ENCODE measurements at regions not wholly inside any gene's neighbourhood (a gene's known extent, or its start where the extent isn't known, plus 50 kb on each side); places are given as distances from the start of the nearest gene placed in this dataset.

DNA sequence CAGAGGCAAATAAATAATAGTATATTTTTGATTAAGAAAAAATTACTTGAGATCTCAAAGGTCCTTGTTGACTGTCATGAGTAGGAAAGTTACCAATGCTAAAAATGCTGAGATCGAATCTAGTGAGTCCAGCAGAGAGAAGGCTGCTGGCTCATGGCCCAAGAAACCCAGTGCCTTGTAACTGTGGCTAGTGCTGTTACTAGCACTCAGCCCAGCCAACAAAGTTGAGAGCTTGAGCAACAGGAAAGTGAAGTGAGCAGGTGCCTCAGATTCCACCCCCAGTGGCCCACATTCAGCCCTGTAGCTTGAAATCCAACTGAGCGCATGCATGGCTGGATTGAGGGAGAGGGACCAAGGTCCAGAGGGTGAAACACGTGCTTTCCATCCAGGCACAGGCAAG lies 398.2 kb downstream of the SHANK2 start:
- Histone ChIP-seq H3K23me2 (ENCODE audit: insufficient read length, low read depth, low read length, poor library complexity, severe bottlenecking) (no peaks in the 10 kb centered on the region), H3K27me3 (ENCODE audit: insufficient read depth, low read length) (no peaks in the 10 kb centered on the region), H3K4me1 (ENCODE audit: insufficient read depth, low read length) (no peaks in the 10 kb centered on the region), H2BK20ac (ENCODE audit: low read depth, low read length, poor library complexity, severe bottlenecking) (no peak overlapping the region), H3K79me1 (ENCODE audit: insufficient read depth, low read depth, low read length, poor library complexity, severe bottlenecking) (no peaks in the 10 kb centered on the region), H2BK15ac (ENCODE audit: low read depth, low read length) (no peak overlapping the region), H4K91ac (ENCODE audit: insufficient read length, low read depth, low read length) (no peak overlapping the region), H3K9me3 (ENCODE audit: control insufficient read depth, low read depth, low read length) (no peaks in the 10 kb centered on the region), H4K20me1 (ENCODE audit: control insufficient read depth, insufficient read depth, insufficient read length) (no peaks in the 10 kb centered on the region), H4K8ac (replicated peaks; ENCODE audit: insufficient read length, low read depth, low read length) (no peak overlapping the region), H3K14ac (ENCODE audit: insufficient read depth, low read length) (no peak overlapping the region; the same call in 1 of the 2 replicates), H3K56ac (ENCODE audit: insufficient read length, low read depth, low read length) (no peak overlapping the region), H3K27ac (ENCODE audit: insufficient read length, low read depth, low read length) (no peak overlapping the region), H3K4ac (ENCODE audit: low read depth, low read length) (no peak overlapping the region), H3K9ac (ENCODE audit: extremely low read depth, insufficient read length, low read length) (no peak overlapping the region), H2BK12ac (ENCODE audit: insufficient read length, low read depth, low read length) (no peak overlapping the region), H2BK120ac (ENCODE audit: low read depth, low read length, poor library complexity, severe bottlenecking) (no peak overlapping the region), H3T11ph (ENCODE audit: low read length) (no peak overlapping the region), H3K18ac (ENCODE audit: insufficient read length, low read depth, low read length) (no peak overlapping the region), H2BK5ac (ENCODE audit: insufficient read length, low read length) (no peak overlapping the region), H3K4me2 (ENCODE audit: insufficient read depth, insufficient read length, low read length) (no peak overlapping the region), H2AK5ac (ENCODE audit: insufficient read length, low read length) (no peak overlapping the region), H3K79me2 (ENCODE audit: insufficient read depth, low read length) (no peaks in the 10 kb centered on the region), H3K23ac (ENCODE audit: insufficient read length, low read depth, low read length) (no peak overlapping the region), H2AFZ (ENCODE audit: low read length) (no peak overlapping the region), H4K5ac (ENCODE audit: insufficient read length, low read depth, low read length) (no peak overlapping the region)
- peaks cover 0 to 2% of the 10 kb centered on the region in 2 experiments; a peak in 1 of 4 replicates for H3K4me1 Mint-ChIP-seq
- no CpG with 5 or more reads among the region's 3 CpGs for WGBS (ENCODE audit: extremely low coverage, insufficient read length, low lambda C conversion rate)
- H3K9me3 Mint-ChIP-seq, result no peaks in the 10 kb centered on the region; a peak in 1 of 5 replicates
- TF ChIP-seq CTCF (conservative IDR thresholded peaks at IDR 0.05), result no peak
- DNase-seq, result no peak
- H3K27me3 Mint-ChIP-seq (ENCODE audit: low read depth), result no peaks in the 10 kb centered on the region
- H3K36me3 Mint-ChIP-seq (ENCODE audit: insufficient read depth in 1 of 3, low read depth in 3 of 3), result no peaks in the 10 kb centered on the region; a peak in 2 of 7 replicates
- no peak overlapping the region for H3K27ac Mint-ChIP-seq
- no peak overlapping the region for H3K4me3 Mint-ChIP-seq
